Transverse colon (tissue), 4 donors: ENCODE measurements at regions not wholly inside any gene's neighbourhood (a gene's known extent, or its start where the extent isn't known, plus 50 kb on each side); places are given as distances from the start of the nearest gene placed in this dataset.

Experiments
- CTCF ChIP-seq, 5 experiments: fragments of 200-600 bp in 3 of 5; fragments of 450-650 bp in 2 of 5; sonication (generic) in 3 of 5; IDR thresholded peaks; 1 replicate in 2 of 5; 2 replicates in 3 of 5; pipeline ENCODE4 v1.5.1; 2016 to 2017; ENCODE audit warnings: antibody characterized with exemption in 5 of 5, inconsistent platforms in 3 of 5, mild to moderate bottlenecking in 2 of 5, moderate library complexity in 1 of 5
- EP300 ChIP-seq: sonication (generic); formaldehyde crosslinking; IDR thresholded peaks from one replicate; pipeline ENCODE4 v1.6.1; 2017; ENCODE audit warnings: antibody characterized with exemption, low read depth
- POLR2A ChIP-seq: fragments of 450-650 bp; IDR thresholded peaks from one replicate; pipeline ENCODE4 v1.6.1; 2016; ENCODE audit warnings: antibody characterized with exemption, mild to moderate bottlenecking, moderate library complexity
- POLR2AphosphoS5 ChIP-seq, 3 donors: sonication (generic); formaldehyde crosslinking; IDR thresholded peaks; one replicate each; pipeline ENCODE4 v1.6.1; 2016; ENCODE audit warnings: antibody characterized with exemption in 3 of 3

- TF ChIP-seq POLR2A (no peak), EP300 (no peak), CTCF (IDR thresholded peaks at IDR 0.05) (no peak), POLR2AphosphoS5 (IDR thresholded peaks at IDR 0.05) (no peak)
Observed at GRCh38 chr1:101116006-101116405, 90.4 kb upstream of the DPH5 start.
